GM21529 (cell line): ENCODE measurements at regions not wholly inside any gene's neighbourhood (a gene's known extent, or its start where the extent isn't known, plus 50 kb on each side); places are given as distances from the start of the nearest gene placed in this dataset.
"Not testable (repeated sequence)": the region's sequence is repeated elsewhere in the genome, so short reads cannot be mapped to it uniquely, and the experiment has no call there.

Experiments
- ATAC-seq: cut with Tn5 transposase; IDR thresholded peaks from one replicate; pipeline ENCODE4 v1.9.1; 2021; ENCODE audit not compliant: unreplicated experiment

GRCh38 chr4:124946696-124947095, 234.2 kb upstream of the ANKRD50 start:
- no peak for ATAC-seq

- ATAC-seq: no peak
Observed at GRCh38 chr4:124945422-124945821, 232.9 kb upstream of the ANKRD50 start.

DNA sequence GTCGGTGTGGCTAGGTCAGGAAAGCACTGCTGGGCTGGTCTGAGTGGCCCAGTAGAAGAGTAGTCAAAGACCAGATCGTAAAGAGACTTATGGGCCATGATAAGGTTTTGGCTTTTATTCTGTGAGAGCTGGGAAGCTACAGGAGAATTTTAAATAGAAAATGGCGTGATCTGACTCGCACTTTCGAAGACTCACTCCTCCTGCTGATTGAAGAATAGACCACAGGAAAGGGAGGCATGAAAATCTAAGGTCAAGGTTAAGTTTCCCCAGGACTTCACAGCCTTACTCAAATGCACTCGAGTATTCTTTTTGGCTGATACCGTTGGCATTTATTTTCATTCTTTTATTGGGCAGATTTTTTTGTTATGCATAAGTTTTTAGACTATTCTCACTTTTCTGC, 231.4 kb upstream of the ANKRD50 start:
- no peak for ATAC-seq

GRCh38 chr4:124943145-124943889, 230.8 kb upstream of the ANKRD50 start:
- ATAC-seq: no peak

DNA sequence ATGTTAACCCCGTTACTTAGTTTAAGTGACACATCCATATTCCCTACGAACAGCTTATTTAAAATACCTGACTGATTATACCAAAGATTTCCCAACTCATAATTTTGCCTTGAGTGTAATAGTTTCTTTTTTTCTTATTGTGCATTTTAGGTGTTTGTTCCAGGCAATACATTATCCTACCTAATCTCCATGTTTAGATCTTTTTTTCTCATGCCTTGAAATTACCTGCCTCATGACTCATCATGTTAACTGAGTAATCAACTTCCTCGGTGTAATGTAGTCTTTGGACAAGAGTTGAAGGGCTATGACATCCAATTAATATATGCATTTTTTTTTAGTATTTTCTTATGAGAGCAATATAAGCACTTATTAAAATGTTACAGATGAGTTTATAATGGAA, 228.7 kb upstream of the ANKRD50 start:
- no peak for ATAC-seq

DNA sequence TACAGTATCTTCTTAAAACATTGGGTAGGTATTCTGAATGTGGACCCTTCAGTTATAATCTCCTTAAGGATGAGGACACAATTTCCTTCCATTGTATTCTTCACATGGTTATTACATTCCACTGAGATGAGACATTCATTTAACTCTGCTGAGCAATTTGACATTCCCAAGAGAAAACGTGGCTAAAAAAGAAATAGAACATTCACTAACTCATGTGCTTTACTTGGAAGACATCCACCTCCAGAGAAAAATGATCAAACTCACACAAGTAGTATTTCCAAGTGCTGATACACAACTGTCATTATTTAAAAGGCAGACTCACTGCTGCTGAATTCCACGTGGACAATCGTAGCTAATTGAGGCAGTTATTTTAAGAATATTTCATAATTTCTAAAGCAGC, 227.9 kb upstream of the ANKRD50 start:
- ATAC-seq: no peak

DNA sequence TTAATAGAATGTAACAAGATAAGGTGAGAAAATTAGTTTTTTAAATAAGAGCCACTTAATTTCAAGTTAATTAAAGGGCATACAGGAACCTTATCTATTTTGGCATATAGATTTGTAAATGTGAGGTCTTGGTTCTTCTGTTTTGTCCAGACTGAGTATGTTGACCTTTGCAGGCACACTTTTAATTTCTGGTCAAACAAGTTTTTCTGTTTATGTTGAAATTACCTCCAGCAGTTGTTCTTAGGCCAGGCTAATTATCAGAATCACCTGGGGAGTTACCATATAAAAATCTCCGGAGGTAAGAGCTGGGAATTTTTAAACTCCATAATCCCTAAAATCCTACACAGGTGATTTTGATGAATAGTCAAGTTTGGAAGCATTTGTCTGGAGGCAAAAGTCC, 227.4 kb upstream of the ANKRD50 start:
- ATAC-seq: no peak

DNA sequence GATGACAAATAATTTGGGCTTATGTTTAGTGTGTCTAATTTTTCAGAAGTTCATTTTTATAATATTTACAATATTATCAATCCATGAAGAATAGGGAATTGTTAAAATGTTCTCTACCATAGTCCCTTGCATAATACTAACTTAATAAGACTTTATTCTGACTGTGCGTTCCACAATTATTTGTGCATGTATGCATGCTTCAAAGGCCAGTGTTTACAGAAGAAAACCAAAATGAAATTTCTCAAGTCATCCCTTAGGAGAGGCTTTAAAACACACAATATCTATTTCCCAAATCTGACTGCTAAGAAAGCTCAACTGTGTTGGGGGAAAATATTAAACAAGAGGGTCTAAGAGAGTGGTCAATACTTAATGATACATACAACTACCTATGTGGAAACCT, 226.3 kb upstream of the ANKRD50 start:
- ATAC-seq: no peak

DNA sequence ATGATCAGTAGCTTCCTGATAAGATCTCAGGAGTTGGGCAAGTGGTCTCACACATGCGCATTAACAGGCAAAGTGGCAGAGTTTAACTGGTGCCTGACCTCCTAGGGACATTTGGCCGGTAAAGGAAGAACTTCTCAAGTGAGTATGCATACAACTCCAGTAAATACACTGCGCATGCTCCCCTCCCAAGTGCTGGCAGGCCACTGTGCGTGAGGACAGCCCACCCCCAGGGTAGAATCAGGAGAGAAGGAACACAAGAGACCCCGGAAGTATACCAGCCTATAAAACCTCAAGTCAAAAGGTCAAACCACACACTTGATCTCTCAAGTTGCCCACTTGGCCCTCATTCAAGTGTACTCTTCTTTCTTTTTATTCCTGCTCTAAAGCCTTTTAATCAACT, 225.5 kb upstream of the ANKRD50 start:
- no peak for ATAC-seq

DNA sequence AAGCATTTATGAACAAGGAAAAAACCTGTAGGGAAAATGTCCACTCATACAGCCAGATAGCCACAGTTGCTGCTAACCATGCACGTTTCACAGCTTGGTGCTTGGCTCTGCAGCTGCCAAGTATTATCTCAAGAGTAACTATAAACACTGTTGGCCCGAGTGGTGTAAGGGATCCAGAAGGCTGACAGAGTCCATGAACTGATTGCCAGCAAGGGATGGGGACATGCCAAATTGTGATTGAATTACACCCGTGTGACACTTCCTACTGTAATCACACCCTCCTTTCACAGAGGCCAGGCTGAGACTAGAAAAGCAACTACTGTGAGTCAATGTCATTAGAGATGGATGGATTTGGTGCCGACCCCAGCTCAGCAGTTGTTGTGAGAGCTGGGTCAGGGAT, 223.9 kb upstream of the ANKRD50 start:
- ATAC-seq: no peak

GRCh38 chr4:124934916-124935315, 222.4 kb upstream of the ANKRD50 start:
- no peak for ATAC-seq

DNA sequence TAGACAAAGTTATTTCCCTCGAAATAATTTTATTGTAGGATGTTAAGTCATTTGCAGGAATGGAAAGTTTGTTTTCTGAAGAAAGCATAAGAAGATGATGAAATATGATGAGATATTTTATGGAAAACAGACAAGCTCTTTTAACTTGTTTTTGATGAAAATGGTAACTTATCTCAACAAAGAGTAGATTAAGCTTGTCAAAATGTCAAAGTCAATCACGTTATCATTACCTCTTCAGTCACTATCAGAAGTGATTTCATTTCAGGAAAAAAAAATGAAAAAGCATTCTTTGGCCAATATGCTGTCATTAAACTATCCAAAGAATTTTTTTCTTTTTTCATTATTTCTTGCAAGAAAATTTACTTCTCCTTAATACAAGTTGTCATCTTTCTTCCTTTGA, 221.0 kb upstream of the ANKRD50 start:
- no peak for ATAC-seq

GRCh38 chr4:124932447-124932846, 219.9 kb upstream of the ANKRD50 start:
- no peak for ATAC-seq

DNA sequence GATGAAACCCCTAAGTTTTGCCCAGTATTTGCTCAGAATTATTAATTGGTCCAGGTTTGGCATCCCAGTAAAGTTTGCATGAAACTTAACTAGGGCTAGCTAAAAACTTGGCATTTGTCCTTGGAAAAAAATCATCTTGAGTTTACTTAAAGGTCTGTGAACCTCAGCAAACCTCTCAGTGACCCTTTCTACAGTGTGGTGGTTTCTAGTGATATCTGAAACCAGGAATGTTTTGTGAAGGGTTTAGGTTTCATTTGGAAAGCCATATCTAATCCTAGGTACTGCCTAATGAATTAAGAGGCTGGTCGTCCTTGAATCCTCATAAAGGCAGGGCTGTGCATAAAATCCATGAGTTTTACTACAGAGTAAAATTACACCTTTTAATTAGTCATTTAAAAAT, 218.5 kb upstream of the ANKRD50 start:
- no peak for ATAC-seq

DNA sequence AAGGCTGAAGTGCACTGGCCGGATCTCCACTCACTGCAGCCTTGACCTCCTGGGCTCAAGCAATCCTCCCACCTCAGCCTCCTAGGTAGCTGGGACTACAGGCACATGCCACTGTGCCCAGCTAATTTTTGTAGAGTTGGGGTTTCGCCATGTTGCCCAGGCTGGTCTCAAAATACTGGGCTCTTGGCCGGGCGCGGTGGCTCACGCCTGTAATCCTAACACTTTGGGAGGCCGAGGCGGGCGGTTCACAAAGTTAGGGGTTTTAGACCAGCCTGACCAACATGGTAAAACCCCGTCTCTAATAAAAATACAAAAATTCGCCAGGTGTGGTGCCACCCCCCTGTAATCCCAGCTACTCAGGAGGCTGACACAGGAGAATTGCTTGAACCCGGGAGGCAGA, 210.2 kb upstream of the ANKRD50 start:
- ATAC-seq: not testable (repeated sequence)

DNA sequence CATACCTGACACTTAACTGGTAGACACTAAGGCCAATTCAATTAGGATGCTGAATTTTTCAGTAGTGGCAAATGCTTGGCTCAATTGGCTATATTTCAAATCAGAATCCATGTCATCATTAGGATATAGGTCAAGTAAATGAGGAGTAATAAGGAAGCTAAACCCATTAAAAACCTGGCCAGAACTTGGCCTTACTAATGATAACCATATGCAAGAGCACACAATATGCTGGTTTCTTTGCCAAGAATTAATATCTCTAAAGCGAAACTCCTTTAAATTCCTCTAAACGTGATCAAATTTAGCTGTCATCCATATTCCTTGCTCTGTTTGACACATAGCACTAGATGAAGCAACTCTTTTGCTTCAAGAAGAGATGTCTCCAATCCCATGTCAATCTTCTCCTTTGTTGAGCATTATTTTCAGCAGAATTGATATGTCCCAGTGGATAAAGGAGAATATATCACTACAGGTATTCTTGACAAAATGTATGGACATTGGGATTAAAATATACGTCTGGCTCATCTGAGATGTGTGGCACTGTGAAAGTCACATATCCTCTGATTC, 206.1 kb upstream of the ANKRD50 start:
- ATAC-seq: no peak

DNA sequence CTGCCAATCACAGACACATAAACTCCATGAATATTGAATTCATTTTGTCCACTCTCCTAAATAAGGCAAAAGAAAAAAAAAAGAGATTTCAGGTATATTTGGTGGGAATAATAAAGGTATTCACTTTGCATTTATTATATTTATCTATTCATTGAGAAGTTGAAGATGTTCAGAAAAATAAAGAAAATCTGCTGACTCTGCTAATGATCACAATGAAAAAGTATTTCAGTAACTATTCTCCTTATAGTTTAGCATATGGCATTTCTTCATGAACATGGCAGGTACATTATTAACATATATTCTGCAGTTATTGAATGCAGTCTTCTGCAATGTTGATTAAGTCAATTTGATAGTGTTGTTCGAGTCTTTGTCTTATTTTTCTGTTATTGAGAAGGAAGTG, 202.5 kb upstream of the ANKRD50 start:
- ATAC-seq: no peak

- ATAC-seq: no peak
Observed at GRCh38 chr4:124913237-124913636, 200.7 kb upstream of the ANKRD50 start.

DNA sequence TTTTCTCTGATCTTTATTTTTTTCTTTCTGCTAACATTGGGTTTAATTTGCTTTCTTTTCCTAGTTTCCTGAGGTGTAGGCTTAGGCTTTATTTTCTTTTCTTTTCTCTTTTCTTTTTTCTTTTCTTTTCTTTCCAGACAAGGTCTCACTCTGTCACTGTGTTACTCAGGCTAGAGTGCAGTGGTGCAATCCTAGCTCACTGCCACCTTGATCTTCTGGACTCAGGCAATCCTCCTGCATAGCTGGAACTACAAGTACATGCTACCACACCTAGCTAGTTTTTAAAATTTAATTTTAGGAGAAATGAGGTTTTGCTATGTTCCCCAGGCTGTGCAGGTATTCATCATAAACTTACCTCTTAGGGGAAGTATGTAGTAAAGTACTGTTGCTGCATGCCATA, 197.8 kb upstream of the ANKRD50 start:
- ATAC-seq: no peak

GRCh38 chr4:124907881-124908280, 195.3 kb upstream of the ANKRD50 start:
- no peak for ATAC-seq

DNA sequence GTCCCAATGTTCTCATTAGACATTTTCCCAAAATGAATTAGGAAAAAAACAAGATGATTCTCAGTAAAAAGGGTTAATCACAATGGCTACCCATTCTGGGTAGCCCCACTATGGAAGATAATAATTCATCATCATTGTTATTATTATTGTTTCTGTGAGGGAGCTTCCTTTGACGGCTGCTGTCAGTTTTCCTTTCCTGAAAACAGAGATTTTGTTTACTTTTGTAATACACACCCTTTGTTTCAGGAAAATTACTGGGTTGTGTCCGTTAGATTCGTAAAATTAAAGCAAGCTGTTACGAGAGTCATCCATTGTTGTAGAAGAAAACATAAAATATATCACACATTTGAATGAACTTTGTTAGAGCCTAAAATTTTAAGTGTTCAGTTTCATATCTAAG, 192.9 kb upstream of the ANKRD50 start:
- ATAC-seq: no peak

GRCh38 chr4:124904723-124905388, 192.3 kb upstream of the ANKRD50 start:
- ATAC-seq: no peak
